ENCODE measurements at regions not wholly inside any gene's neighbourhood (a gene's known extent, or its start where the extent isn't known, plus 50 kb on each side); places are given as distances from the start of the nearest gene placed in this dataset.

DNA sequence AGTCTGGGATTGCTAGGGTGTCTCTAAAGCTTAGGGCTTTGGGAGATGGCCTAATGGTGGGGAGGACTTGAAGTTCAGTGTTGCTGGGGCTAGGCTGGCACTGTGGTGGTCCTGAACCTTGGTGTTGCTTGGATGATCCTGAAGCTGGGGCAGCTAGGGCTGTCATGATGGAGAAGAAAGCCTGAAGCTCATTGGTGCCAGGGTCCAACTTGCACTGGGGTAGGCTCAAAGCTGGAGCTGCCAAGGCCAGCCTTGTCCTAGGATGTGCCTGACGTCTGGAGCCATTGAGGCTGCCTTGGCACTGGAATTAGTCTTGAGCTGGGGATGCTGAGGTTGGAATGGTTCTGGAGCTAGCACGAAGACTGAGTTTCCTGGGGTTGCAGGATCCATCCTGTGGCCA, 61.0 kb upstream of the NLRP2B start:
- Histone ChIP-seq H3K4me3 (no peak overlapping the region), H3K4me1 (no peaks in the 10 kb centered on the region), H3K36me3 (no peaks in the 10 kb centered on the region), H3K27ac (no peak overlapping the region), H3K9me3 (no peaks in the 10 kb centered on the region), H3K27me3 (replicated peaks in 1 of 7) (peaks cover 0 to 8% (median 0%) of the 10 kb centered on the region in 7 donors)
- DNase-seq: no peak
- intact Hi-C loops (cut with DNase I; ENCODE audit: low total_unique reads): no loop called here
- WGBS, 5 donors: 50 to 78% (median 61%) methylated on average over 2 of the region's 2 CpGs; no CpG with 5 or more reads in 1 of the 5 donors
- TF ChIP-seq POLR2A (IDR thresholded peaks at IDR 0.05) (no peak), POLR2AphosphoS5 (IDR thresholded peaks at IDR 0.05) (no peak)
- TF ChIP-seq, protein P1, sequence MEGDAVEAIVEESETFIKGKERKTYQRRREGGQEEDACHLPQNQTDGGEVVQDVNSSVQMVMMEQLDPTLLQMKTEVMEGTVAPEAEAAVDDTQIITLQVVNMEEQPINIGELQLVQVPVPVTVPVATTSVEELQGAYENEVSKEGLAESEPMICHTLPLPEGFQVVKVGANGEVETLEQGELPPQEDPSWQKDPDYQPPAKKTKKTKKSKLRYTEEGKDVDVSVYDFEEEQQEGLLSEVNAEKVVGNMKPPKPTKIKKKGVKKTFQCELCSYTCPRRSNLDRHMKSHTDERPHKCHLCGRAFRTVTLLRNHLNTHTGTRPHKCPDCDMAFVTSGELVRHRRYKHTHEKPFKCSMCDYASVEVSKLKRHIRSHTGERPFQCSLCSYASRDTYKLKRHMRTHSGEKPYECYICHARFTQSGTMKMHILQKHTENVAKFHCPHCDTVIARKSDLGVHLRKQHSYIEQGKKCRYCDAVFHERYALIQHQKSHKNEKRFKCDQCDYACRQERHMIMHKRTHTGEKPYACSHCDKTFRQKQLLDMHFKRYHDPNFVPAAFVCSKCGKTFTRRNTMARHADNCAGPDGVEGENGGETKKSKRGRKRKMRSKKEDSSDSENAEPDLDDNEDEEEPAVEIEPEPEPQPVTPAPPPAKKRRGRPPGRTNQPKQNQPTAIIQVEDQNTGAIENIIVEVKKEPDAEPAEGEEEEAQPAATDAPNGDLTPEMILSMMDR (IDR thresholded peaks at IDR 0.05 in 8 of 11, conservative IDR thresholded peaks at IDR 0.05 in 3 of 11): no peak

DNA sequence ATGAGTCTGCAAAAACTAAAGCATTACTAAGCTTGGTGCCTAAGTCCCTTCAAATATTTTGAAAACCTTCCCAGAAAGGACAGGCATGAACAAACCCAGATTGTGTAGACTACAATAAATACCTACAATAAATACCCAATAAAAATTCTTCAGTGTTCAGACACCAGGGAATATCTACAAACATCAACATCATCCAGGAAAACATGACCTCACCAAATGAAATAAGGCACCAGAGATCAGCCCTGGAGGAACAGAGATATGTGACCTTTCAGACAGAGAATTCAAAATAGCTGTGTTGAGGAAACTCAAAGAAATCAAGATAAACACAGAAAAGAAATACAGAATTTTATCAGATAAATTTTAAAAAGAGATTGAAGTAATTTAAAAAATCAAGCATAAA, 57.8 kb upstream of the NLRP2B start:
- TF ChIP-seq, protein P1 (IDR thresholded peaks at IDR 0.05 in 8 of 11, conservative IDR thresholded peaks at IDR 0.05 in 3 of 11): no peak
- H3K27me3 ChIP-seq (replicated peaks in 1 of 7): no peaks in the 10 kb centered on the region
- no peaks in the 10 kb centered on the region for H3K36me3 ChIP-seq
- DNase-seq: no peak
- H3K4me3 ChIP-seq: no peak overlapping the region
- H3K27ac ChIP-seq: no peak overlapping the region
- no peaks in the 10 kb centered on the region for H3K9me3 ChIP-seq
- intact Hi-C loops (cut with DNase I; ENCODE audit: low total_unique reads): no loop called here
- H3K4me1 ChIP-seq: no peaks in the 10 kb centered on the region

Data from spleen (tissue), 11 donors.